Fibroblast of lung (primary cell): ENCODE measurements at regions not wholly inside any gene's neighbourhood (a gene's known extent, or its start where the extent isn't known, plus 50 kb on each side); places are given as distances from the start of the nearest gene placed in this dataset.

Experiments used
- DNase-seq, 2 donors: peaks; one replicate each; pipeline versions ENCODE4 v3.0.0 to v3.0.0-alpha.2; 2010; ENCODE audit warnings: low read depth in 2 of 2
- H2AFZ ChIP-seq: 2 replicates; pipeline ENCODE4 v1.5.1; 2012; ENCODE audit warnings: low read length, control low read depth, inconsistent platforms
- H3K27ac ChIP-seq: 2 replicates; pipeline ENCODE4 v1.5.1; 2011; ENCODE audit warnings: low read length, control low read depth; ENCODE audit not compliant: insufficient read depth
- H3K27me3 ChIP-seq: 2 replicates; pipeline ENCODE4 v1.5.1; 2011; ENCODE audit warnings: mild to moderate bottlenecking, low read length; ENCODE audit not compliant: control insufficient read depth, insufficient read depth
- H3K36me3 ChIP-seq: 2 replicates; pipeline ENCODE4 v1.5.1; 2011; ENCODE audit warnings: low read length; ENCODE audit not compliant: control insufficient read depth, insufficient read depth
- H3K4me1 ChIP-seq: 2 replicates; pipeline ENCODE4 v1.5.1; 2011; ENCODE audit warnings: low read length; ENCODE audit not compliant: control insufficient read depth, insufficient read depth; ENCODE audit errors: extremely low read depth
- H3K4me2 ChIP-seq: 2 replicates; pipeline ENCODE4 v1.5.1; 2011; ENCODE audit warnings: low read length, control low read depth; ENCODE audit not compliant: insufficient read depth; ENCODE audit errors: extremely low read depth
- H3K4me3 ChIP-seq, 4 experiments: fragments of 200-600 bp in 1 of 4; sonication (generic) in 1 of 4; replicated peaks in 1 of 4; 2 replicates each; pipeline ENCODE4 v1.5.1; 2011 to 2016; ENCODE audit warnings: low read length in 4 of 4, low read depth in 3 of 4, mild to moderate bottlenecking in 3 of 4, control low read depth in 2 of 4, inconsistent platforms in 1 of 4, mixed read lengths in 1 of 4; ENCODE audit not compliant: insufficient read depth in 1 of 4; ENCODE audit errors: control extremely low read depth in 1 of 4
- H3K79me2 ChIP-seq: 2 replicates; pipeline ENCODE4 v1.5.1; 2012; ENCODE audit warnings: mild to moderate bottlenecking, low read length, inconsistent platforms; ENCODE audit not compliant: control insufficient read depth, insufficient read depth
- H3K9ac ChIP-seq: 2 replicates; pipeline ENCODE4 v1.5.1; 2011; ENCODE audit warnings: mild to moderate bottlenecking, low read length, control low read depth; ENCODE audit not compliant: insufficient read depth
- H3K9me3 ChIP-seq: 2 replicates; pipeline ENCODE4 v1.5.1; 2012; ENCODE audit warnings: low read depth, low read length; ENCODE audit not compliant: control insufficient read depth, insufficient read depth
- H4K20me1 ChIP-seq: 2 replicates; pipeline ENCODE4 v1.5.1; 2011; ENCODE audit warnings: low read length; ENCODE audit not compliant: control insufficient read depth, insufficient read depth; ENCODE audit errors: extremely low read depth
- EZH2 ChIP-seq: IDR thresholded peaks from 2 replicates; pipeline ENCODE4 v1.5.1; 2012; ENCODE audit warnings: low read length, control low read depth, mild to moderate bottlenecking; ENCODE audit errors: missing control alignments
- TF ChIP-seq, protein P1 (sequence below), 2 donors: IDR thresholded peaks in 1 of 2; conservative IDR thresholded peaks in 1 of 2; 1 replicate in 1 of 2; 2 replicates in 1 of 2; pipeline ENCODE4 v1.5.1; 2011 to 2012; ENCODE audit warnings: low read length in 2 of 2, control low read depth in 1 of 2, inconsistent platforms in 1 of 2, low read depth in 1 of 2, mild to moderate bottlenecking in 1 of 2

DNA sequence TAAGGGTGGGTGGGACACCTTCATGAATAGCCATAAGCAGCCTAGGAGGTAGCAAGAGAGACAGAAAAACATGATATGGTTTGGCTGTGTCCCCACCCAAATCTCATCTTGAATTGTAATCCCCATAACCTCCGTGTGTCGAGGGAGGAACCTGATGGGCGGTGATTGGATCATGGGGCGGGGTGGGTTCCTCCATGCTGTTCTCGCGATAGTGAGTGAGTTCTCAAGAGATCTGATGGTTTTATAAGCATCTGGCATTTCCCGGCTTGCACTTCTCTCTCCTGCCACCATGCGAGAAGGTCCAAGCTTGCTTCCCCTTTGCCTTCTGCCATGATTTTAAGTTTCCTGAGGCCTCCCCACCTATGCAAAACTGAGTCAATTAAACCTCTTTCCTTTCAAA, 259.1 kb upstream of the ERCC4 start:
- no peak overlapping the region for H3K4me2 ChIP-seq
- no peaks in the 10 kb centered on the region for H3K27me3 ChIP-seq
- H3K27ac ChIP-seq: no peak overlapping the region
- TF ChIP-seq, protein P1, sequence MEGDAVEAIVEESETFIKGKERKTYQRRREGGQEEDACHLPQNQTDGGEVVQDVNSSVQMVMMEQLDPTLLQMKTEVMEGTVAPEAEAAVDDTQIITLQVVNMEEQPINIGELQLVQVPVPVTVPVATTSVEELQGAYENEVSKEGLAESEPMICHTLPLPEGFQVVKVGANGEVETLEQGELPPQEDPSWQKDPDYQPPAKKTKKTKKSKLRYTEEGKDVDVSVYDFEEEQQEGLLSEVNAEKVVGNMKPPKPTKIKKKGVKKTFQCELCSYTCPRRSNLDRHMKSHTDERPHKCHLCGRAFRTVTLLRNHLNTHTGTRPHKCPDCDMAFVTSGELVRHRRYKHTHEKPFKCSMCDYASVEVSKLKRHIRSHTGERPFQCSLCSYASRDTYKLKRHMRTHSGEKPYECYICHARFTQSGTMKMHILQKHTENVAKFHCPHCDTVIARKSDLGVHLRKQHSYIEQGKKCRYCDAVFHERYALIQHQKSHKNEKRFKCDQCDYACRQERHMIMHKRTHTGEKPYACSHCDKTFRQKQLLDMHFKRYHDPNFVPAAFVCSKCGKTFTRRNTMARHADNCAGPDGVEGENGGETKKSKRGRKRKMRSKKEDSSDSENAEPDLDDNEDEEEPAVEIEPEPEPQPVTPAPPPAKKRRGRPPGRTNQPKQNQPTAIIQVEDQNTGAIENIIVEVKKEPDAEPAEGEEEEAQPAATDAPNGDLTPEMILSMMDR (conservative IDR thresholded peaks at IDR 0.05 in 1 of 2, IDR thresholded peaks at IDR 0.05 in 1 of 2; ENCODE audit: low read depth in 1 of 2, low read length in 2 of 2): no peak
- TF ChIP-seq EZH2: no peak
- DNase-seq: no peak
- no peak overlapping the region for H3K4me3 ChIP-seq
- H3K36me3 ChIP-seq: no peaks in the 10 kb centered on the region
- no peaks in the 10 kb centered on the region for H3K9me3 ChIP-seq
- no peak overlapping the region for H2AFZ ChIP-seq
- H3K4me1 ChIP-seq: no peaks in the 10 kb centered on the region
- no peaks in the 10 kb centered on the region for H4K20me1 ChIP-seq
- H3K79me2 ChIP-seq: no peaks in the 10 kb centered on the region
- H3K9ac ChIP-seq: no peak overlapping the region

DNA sequence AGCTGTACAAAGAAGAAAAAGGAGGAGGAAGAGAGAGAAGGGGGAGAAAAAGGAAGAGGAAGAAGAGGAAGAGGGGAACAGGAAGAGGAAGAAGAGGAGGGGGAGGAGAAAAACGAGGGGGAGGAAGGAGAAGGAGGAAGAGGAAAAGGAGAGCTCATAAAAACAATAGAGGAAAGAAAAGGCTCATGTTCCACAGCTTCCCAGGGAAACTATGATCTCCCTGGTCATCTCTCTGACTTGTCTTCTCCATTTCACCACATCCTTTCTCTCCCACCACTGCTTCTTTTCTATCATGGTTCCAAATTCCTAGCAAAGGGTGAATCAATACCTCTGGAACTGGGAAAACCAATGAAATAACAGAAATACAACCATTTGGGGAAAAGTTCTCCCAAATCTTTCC, 254.1 kb upstream of the ERCC4 start:
- Histone ChIP-seq H3K4me1 (no peaks in the 10 kb centered on the region), H3K9me3 (no peaks in the 10 kb centered on the region)

DNA sequence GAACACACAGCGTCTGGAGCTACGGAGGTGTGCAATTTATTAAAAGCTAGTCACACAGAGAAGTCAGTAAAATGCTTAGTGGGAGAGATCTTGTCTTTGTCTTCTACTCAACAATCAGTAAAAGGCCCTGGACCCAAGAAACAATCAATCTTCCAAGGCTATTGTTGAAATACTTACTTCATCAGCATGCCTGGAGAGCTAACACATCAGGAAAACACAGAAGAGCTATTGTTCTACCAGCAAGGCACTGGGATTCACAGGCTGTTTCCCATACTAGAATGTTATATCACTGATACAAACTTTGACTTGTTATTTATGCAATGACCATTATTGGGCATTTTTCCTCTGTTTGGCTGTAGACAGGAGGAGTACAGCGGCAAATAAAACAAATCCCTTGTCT, 247.8 kb upstream of the ERCC4 start:
- H3K27ac ChIP-seq: no peak overlapping the region
- no peak for DNase-seq
- H3K4me1 ChIP-seq: no peaks in the 10 kb centered on the region
- no peak overlapping the region for H2AFZ ChIP-seq
- H4K20me1 ChIP-seq: no peaks in the 10 kb centered on the region
- no peaks in the 10 kb centered on the region for H3K9me3 ChIP-seq
- TF ChIP-seq EZH2: no peak
- TF ChIP-seq, protein P1 (conservative IDR thresholded peaks at IDR 0.05 in 1 of 2, IDR thresholded peaks at IDR 0.05 in 1 of 2; ENCODE audit: low read depth in 1 of 2, low read length in 2 of 2): no peak
- H3K4me2 ChIP-seq: no peak overlapping the region
- H3K27me3 ChIP-seq: no peaks in the 10 kb centered on the region
- H3K36me3 ChIP-seq: no peaks in the 10 kb centered on the region
- no peak overlapping the region for H3K4me3 ChIP-seq
- H3K9ac ChIP-seq: no peak overlapping the region
- H3K79me2 ChIP-seq: no peaks in the 10 kb centered on the region

More for the DNA sequence above, 254.1 kb upstream of the ERCC4 start:
- TF ChIP-seq, protein P1 (conservative IDR thresholded peaks at IDR 0.05 in 1 of 2, IDR thresholded peaks at IDR 0.05 in 1 of 2; ENCODE audit: low read depth in 1 of 2, low read length in 2 of 2): no peak
- TF ChIP-seq EZH2: no peak
- H4K20me1 ChIP-seq: no peaks in the 10 kb centered on the region
- no peak overlapping the region for H3K4me2 ChIP-seq
- no peak for DNase-seq
- no peaks in the 10 kb centered on the region for H3K27me3 ChIP-seq
- H3K4me3 ChIP-seq: no peak overlapping the region
- no peak overlapping the region for H2AFZ ChIP-seq
- no peaks in the 10 kb centered on the region for H3K79me2 ChIP-seq
- no peaks in the 10 kb centered on the region for H3K36me3 ChIP-seq
- H3K9ac ChIP-seq: no peak overlapping the region
- no peak overlapping the region for H3K27ac ChIP-seq
